SK-N-SH treated with all-trans-retinoic acid at 6 μM for 48 hours (cell line): ENCODE measurements at regions not wholly inside any gene's neighbourhood (a gene's known extent, or its start where the extent isn't known, plus 50 kb on each side); places are given as distances from the start of the nearest gene placed in this dataset.

Source experiments
- ATAC-seq: fragments of 200-7000 bp; cut with Tn5 transposase; 3 replicates; pipeline ENCODE4 v1.9.1; 2020; ENCODE audit warnings: mild to moderate bottlenecking, moderate library complexity
- ARNTL ChIP-seq: fragments of 450-650 bp; formaldehyde crosslinking; IDR thresholded peaks from 2 replicates; pipeline ENCODE4 v1.5.0; 2020; ENCODE audit warnings: low read depth, mild to moderate bottlenecking, moderate library complexity, borderline replicate concordance
- CSDC2 ChIP-seq: fragments of 250-450 bp; sonication (Bioruptor Pico); IDR thresholded peaks from 2 replicates; pipeline ENCODE4 v1.5.0; 2020; ENCODE audit warnings: mild to moderate bottlenecking, moderate library complexity
- ESRRG ChIP-seq: fragments of 250-450 bp; sonication (Bioruptor Pico); IDR thresholded peaks from 2 replicates; pipeline ENCODE4 v1.6.1; 2021; ENCODE audit warnings: mild to moderate bottlenecking
- GLIS3 ChIP-seq: fragments of 250-450 bp; sonication (Bioruptor Pico); IDR thresholded peaks from 2 replicates; pipeline ENCODE4 v1.5.0; 2020; ENCODE audit warnings: mild to moderate bottlenecking, moderate library complexity
- ISL1 ChIP-seq: fragments of 250-450 bp; sonication (Bioruptor Pico); IDR thresholded peaks from 2 replicates; pipeline ENCODE4 v2.1.2; 2022; ENCODE audit warnings: mild to moderate bottlenecking, moderate library complexity
- PPARA ChIP-seq: fragments of 250-450 bp; sonication (Bioruptor Pico); IDR thresholded peaks from 2 replicates; pipeline ENCODE4 v1.5.0; 2020; ENCODE audit warnings: mild to moderate bottlenecking, borderline replicate concordance
- RARB ChIP-seq: fragments of 250-450 bp; sonication (Bioruptor Pico); IDR thresholded peaks from 2 replicates; pipeline ENCODE4 v1.8.0; 2021; ENCODE audit warnings: mild to moderate bottlenecking, moderate library complexity
- SNAI2 ChIP-seq: fragments of 250-450 bp; sonication (Bioruptor Pico); IDR thresholded peaks from 2 replicates; pipeline ENCODE4 v1.5.0; 2020; ENCODE audit warnings: mild to moderate bottlenecking, moderate library complexity
- TCF4 ChIP-seq: fragments of 250-450 bp; sonication (Bioruptor Pico); IDR thresholded peaks from 2 replicates; pipeline ENCODE4 v1.8.0; 2021; ENCODE audit warnings: mild to moderate bottlenecking, moderate library complexity, borderline replicate concordance
- TOX ChIP-seq: fragments of 250-450 bp; sonication (Bioruptor Pico); IDR thresholded peaks from 2 replicates; pipeline ENCODE4 v1.8.0; 2021; ENCODE audit warnings: mild to moderate bottlenecking, moderate library complexity, borderline replicate concordance
- ZC3H10 ChIP-seq: fragments of 250-450 bp; sonication (Bioruptor Pico); IDR thresholded peaks from 2 replicates; pipeline ENCODE4 v1.5.1; 2021; ENCODE audit warnings: mild to moderate bottlenecking, moderate library complexity
- ZFP3 ChIP-seq: fragments of 250-450 bp; sonication (Bioruptor Pico); IDR thresholded peaks from 2 replicates; pipeline ENCODE4 v1.5.0; 2020; ENCODE audit warnings: mild to moderate bottlenecking, moderate library complexity
- ZFP30 ChIP-seq: fragments of 450-650 bp; formaldehyde crosslinking; IDR thresholded peaks from 2 replicates; pipeline ENCODE4 v1.5.0; 2022; ENCODE audit warnings: mild to moderate bottlenecking, moderate library complexity
- ZNF565 ChIP-seq: fragments of 450-650 bp; formaldehyde crosslinking; conservative IDR thresholded peaks from 2 replicates; pipeline ENCODE4 v1.5.0; 2020; ENCODE audit warnings: low read depth, mild to moderate bottlenecking, moderate library complexity
- ZNF70 ChIP-seq: fragments of 450-650 bp; formaldehyde crosslinking; IDR thresholded peaks from 2 replicates; pipeline ENCODE4 v1.5.0; 2020; ENCODE audit warnings: mild to moderate bottlenecking, moderate library complexity
- ZNF8 ChIP-seq: fragments of 450-650 bp; formaldehyde crosslinking; IDR thresholded peaks from 2 replicates; pipeline ENCODE4 v1.5.0; 2020; ENCODE audit warnings: mild to moderate bottlenecking, moderate library complexity
- TF ChIP-seq, protein P1 (sequence below): fragments of 250-450 bp; sonication (Bioruptor Pico); IDR thresholded peaks from 2 replicates; pipeline ENCODE4 v1.5.0; 2020; ENCODE audit warnings: mild to moderate bottlenecking, moderate library complexity
- TF ChIP-seq, protein P2 (sequence below): fragments of 250-450 bp; sonication (Bioruptor Pico); IDR thresholded peaks from 2 replicates; pipeline ENCODE4 v1.8.0; 2021; ENCODE audit warnings: low read depth, mild to moderate bottlenecking, moderate library complexity, borderline replicate concordance
- TF ChIP-seq, protein P3 (sequence below): fragments of 250-450 bp; sonication (Bioruptor Pico); IDR thresholded peaks from 2 replicates; pipeline ENCODE4 v1.8.0; 2020; ENCODE audit warnings: mild to moderate bottlenecking, moderate library complexity, borderline replicate concordance
- TF ChIP-seq, protein P4 (sequence below): fragments of 250-450 bp; sonication (Bioruptor Pico); IDR thresholded peaks from 2 replicates; pipeline ENCODE4 v1.5.1; 2021; ENCODE audit warnings: mild to moderate bottlenecking, moderate library complexity

DNA sequence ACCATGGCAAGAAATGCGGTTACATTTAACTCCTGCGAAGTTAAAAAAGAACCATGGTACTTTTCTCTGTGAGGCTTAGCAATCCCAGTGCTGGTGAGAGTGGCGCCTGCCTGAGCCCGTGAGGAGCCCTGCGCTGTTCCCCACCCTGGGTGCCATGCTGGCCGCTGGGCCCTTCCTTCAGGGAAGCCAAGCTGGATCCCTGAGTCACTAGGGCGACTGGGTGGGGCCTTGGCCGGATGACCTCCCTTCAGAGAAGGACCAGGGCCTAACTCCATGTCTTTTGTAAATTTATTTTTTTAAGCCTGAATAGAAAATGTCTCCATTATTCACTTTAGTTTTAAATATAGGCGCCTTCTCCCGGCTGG, 209.1 kb downstream of the ERMARD start:
- no peak for TF ChIP-seq GLIS3 (CRISPR knock-in tag)
- no peak for TF ChIP-seq ESRRG (CRISPR knock-in tag)
- no peak for TF ChIP-seq TOX
- TF ChIP-seq CSDC2 (CRISPR knock-in tag): no peak
- ATAC-seq: no peak

DNA sequence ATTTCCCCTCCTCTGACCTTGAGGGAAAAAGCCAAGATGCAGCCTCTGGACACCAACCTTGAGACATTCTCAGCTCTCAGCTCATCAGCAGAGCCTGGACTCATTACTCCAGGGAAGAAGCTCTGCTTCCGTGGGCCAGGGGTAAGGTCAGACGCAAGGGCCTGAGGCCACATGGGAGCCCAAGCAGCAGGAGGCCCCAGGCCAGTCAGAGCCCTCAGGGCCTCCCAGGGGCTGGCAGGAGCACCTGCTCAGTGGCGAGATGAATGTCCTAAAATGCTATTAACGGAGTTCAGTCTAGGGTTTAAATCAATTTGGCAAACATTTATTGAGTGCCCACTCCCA, 208.6 kb downstream of the ERMARD start:
- TF ChIP-seq ZNF8 (CRISPR knock-in tag): no peak
- TF ChIP-seq PPARA: no peak
- no peak for TF ChIP-seq SNAI2 (CRISPR knock-in tag)
- TF ChIP-seq ZC3H10 (CRISPR knock-in tag): no peak
- no peak for TF ChIP-seq CSDC2 (CRISPR knock-in tag)
- TF ChIP-seq, protein P1, sequence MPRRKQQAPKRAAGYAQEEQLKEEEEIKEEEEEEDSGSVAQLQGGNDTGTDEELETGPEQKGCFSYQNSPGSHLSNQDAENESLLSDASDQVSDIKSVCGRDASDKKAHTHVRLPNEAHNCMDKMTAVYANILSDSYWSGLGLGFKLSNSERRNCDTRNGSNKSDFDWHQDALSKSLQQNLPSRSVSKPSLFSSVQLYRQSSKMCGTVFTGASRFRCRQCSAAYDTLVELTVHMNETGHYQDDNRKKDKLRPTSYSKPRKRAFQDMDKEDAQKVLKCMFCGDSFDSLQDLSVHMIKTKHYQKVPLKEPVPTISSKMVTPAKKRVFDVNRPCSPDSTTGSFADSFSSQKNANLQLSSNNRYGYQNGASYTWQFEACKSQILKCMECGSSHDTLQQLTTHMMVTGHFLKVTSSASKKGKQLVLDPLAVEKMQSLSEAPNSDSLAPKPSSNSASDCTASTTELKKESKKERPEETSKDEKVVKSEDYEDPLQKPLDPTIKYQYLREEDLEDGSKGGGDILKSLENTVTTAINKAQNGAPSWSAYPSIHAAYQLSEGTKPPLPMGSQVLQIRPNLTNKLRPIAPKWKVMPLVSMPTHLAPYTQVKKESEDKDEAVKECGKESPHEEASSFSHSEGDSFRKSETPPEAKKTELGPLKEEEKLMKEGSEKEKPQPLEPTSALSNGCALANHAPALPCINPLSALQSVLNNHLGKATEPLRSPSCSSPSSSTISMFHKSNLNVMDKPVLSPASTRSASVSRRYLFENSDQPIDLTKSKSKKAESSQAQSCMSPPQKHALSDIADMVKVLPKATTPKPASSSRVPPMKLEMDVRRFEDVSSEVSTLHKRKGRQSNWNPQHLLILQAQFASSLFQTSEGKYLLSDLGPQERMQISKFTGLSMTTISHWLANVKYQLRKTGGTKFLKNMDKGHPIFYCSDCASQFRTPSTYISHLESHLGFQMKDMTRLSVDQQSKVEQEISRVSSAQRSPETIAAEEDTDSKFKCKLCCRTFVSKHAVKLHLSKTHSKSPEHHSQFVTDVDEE (CRISPR knock-in tag): no peak
- no peak for TF ChIP-seq TOX
- no peak for TF ChIP-seq GLIS3 (CRISPR knock-in tag)
- TF ChIP-seq, protein P2, sequence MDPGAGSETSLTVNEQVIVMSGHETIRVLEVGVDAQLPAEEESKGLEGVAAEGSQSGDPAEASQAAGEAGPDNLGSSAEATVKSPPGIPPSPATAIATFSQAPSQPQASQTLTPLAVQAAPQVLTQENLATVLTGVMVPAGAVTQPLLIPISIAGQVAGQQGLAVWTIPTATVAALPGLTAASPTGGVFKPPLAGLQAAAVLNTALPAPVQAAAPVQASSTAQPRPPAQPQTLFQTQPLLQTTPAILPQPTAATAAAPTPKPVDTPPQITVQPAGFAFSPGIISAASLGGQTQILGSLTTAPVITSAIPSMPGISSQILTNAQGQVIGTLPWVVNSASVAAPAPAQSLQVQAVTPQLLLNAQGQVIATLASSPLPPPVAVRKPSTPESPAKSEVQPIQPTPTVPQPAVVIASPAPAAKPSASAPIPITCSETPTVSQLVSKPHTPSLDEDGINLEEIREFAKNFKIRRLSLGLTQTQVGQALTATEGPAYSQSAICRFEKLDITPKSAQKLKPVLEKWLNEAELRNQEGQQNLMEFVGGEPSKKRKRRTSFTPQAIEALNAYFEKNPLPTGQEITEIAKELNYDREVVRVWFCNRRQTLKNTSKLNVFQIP (CRISPR knock-in tag): no peak
- no peak for TF ChIP-seq TCF4 (CRISPR knock-in tag)
- no peak for TF ChIP-seq ESRRG (CRISPR knock-in tag)
- no peak for TF ChIP-seq ARNTL (CRISPR knock-in tag)
- TF ChIP-seq ZNF565 (CRISPR knock-in tag): no peak
- no peak for ATAC-seq

DNA sequence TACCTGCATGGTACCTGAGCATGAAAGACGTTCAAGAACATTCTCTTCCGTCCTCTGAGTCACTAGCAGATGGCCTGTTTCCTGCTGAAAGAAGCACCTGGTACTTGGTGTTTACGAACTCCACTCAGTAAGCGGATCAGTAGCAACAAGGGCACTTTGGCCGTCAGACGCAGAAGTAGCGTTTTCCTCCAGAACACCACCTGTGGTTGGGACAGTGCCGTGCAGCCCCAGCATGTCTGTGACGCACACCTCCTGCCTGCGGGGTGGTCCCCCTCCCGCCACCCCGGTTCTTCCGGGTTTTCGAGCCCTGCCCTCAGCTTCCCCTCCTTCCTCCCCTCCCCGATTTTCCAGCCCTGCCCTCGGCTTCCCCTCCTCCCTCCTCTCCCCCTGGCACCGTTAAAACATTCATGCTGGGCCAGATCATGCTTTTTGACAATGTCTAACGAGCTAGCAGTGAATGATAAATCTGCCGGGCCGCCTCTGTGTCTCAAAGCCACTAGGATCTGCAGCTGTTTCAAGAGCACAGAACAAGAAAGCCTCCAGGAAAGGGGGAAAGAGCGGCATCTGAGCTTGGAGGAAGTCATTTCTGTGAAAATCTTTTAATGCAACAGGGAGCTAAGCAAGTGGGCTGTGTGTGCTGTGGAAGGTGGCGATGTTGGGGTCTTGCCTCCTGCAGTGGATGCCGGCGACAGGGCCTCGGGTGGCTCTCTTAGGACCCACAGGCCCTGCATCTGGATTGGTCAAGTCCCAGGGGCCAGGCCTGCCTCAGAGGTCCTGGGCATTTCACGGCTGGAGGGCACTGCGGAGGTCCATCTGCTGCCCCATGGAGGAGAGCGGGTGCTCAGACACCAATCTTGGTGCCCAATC, 207.9 kb downstream of the ERMARD start:
- TF ChIP-seq SNAI2 (CRISPR knock-in tag): no peak
- TF ChIP-seq ZFP30 (CRISPR knock-in tag): no peak
- no peak for TF ChIP-seq ZNF565 (CRISPR knock-in tag)
- no peak for TF ChIP-seq PPARA
- TF ChIP-seq, protein P3, sequence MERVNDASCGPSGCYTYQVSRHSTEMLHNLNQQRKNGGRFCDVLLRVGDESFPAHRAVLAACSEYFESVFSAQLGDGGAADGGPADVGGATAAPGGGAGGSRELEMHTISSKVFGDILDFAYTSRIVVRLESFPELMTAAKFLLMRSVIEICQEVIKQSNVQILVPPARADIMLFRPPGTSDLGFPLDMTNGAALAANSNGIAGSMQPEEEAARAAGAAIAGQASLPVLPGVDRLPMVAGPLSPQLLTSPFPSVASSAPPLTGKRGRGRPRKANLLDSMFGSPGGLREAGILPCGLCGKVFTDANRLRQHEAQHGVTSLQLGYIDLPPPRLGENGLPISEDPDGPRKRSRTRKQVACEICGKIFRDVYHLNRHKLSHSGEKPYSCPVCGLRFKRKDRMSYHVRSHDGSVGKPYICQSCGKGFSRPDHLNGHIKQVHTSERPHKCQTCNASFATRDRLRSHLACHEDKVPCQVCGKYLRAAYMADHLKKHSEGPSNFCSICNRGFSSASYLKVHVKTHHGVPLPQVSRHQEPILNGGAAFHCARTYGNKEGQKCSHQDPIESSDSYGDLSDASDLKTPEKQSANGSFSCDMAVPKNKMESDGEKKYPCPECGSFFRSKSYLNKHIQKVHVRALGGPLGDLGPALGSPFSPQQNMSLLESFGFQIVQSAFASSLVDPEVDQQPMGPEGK (CRISPR knock-in tag): no peak
- TF ChIP-seq, all 23 proteins: peak for 0
- no peak for ATAC-seq

DNA sequence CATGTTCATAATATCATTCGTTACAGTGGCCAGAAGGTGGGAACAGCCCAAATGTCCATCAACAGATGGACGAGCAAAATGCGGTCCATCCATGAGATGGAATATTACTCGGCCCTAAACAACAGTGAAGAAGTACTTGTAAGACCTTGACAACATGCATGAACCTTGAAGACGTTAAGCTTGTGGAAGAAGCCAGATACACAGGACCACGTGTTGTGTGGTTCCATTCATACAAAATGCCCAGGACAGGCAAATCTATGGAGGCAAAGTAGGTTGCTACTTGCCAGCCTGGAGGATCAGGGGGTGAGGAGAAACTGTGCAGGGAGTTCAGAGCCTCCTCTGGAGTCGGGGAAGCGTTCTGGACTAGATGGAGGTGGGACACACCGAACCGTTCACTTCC, 207.1 kb downstream of the ERMARD start:
- TF ChIP-seq ZFP3 (CRISPR knock-in tag): no peak
- TF ChIP-seq RARB (CRISPR knock-in tag): no peak
- no peak for TF ChIP-seq ZNF70 (CRISPR knock-in tag)
- no peak for TF ChIP-seq GLIS3 (CRISPR knock-in tag)
- TF ChIP-seq, protein P4, sequence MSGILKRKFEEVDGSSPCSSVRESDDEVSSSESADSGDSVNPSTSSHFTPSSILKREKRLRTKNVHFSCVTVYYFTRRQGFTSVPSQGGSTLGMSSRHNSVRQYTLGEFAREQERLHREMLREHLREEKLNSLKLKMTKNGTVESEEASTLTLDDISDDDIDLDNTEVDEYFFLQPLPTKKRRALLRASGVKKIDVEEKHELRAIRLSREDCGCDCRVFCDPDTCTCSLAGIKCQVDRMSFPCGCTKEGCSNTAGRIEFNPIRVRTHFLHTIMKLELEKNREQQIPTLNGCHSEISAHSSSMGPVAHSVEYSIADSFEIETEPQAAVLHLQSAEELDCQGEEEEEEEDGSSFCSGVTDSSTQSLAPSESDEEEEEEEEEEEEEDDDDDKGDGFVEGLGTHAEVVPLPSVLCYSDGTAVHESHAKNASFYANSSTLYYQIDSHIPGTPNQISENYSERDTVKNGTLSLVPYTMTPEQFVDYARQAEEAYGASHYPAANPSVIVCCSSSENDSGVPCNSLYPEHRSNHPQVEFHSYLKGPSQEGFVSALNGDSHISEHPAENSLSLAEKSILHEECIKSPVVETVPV (CRISPR knock-in tag): no peak
- TF ChIP-seq ISL1 (CRISPR knock-in tag): no peak
- TF ChIP-seq CSDC2 (CRISPR knock-in tag): no peak
- TF ChIP-seq, protein P1 (CRISPR knock-in tag): no peak
- TF ChIP-seq, all 23 proteins: peak for 0
- ATAC-seq: no peak
